Lower lobe of right lung (tissue), 2 donors: ENCODE measurements at regions not wholly inside any gene's neighbourhood (a gene's known extent, or its start where the extent isn't known, plus 50 kb on each side); places are given as distances from the start of the nearest gene placed in this dataset.
A peak's percentile ranks its signal among the peaks of the same experiment; 100 is the strongest.
"Not testable (repeated sequence)": the region's sequence is repeated elsewhere in the genome, so short reads cannot be mapped to it uniquely, and the experiment has no call there.

Source experiments
- ATAC-seq, 2 donors: fragments of 200-7000 bp; cut with Tn5 transposase; one replicate each; pipeline ENCODE4 v1.9.1; 2020 to 2022; ENCODE audit warnings: mild to moderate bottlenecking in 2 of 2, moderate library complexity in 2 of 2
- DNase-seq: peaks from one replicate; pipeline ENCODE4 v3.0.0-alpha.2; 2020
- H3K27ac ChIP-seq: fragments of 200-600 bp; one replicate; pipeline ENCODE4 v1.8.0; 2022
- H3K27me3 ChIP-seq: fragments of 200-600 bp; one replicate; pipeline ENCODE4 v1.8.0; 2022; ENCODE audit warnings: low read depth
- H3K36me3 ChIP-seq: fragments of 200-600 bp; one replicate; pipeline ENCODE4 v1.8.0; 2022; ENCODE audit warnings: mild to moderate bottlenecking
- H3K4me1 ChIP-seq: fragments of 200-600 bp; one replicate; pipeline ENCODE4 v1.8.0; 2022
- H3K4me3 ChIP-seq: fragments of 200-600 bp; one replicate; pipeline ENCODE4 v1.8.0; 2022; ENCODE audit warnings: mild to moderate bottlenecking
- H3K9me3 ChIP-seq: fragments of 200-600 bp; one replicate; pipeline ENCODE4 v1.8.0; 2022
- intact Hi-C: fragments of 100-400 bp; cut with DNase I; formaldehyde crosslinking; loops from one replicate; pipeline ENCODE4 v1.11.0; 2022
- TF ChIP-seq, protein P1 (sequence below): fragments of 200-600 bp; IDR thresholded peaks from one replicate; pipeline ENCODE4 v1.8.0; 2022; ENCODE audit warnings: antibody characterized with exemption, mild to moderate bottlenecking
- donor health status: DM: no; HTN: yes; CAD: no; lungs with severe emphysema.

DNA sequence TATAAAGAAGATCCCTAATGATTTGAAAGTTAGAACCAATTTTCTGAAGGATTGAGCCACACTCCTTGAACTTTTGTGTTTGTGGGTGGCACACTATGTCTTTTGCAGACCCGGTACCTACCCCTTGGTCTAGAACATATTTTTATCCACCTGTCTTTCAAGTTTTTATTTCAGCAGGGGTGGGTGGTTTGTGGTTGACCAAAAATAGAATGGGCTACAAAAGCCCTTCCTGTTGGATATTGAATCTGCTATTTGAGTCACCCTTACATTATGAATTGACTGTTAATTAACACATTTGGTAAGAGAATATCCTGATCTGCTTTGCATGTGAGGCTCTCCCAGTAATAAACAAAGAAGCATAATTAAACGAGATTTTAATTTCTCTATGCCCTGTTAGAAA, 401.2 kb downstream of the POTEH start:
- H3K36me3 ChIP-seq, intact Hi-C loops, H3K4me1 ChIP-seq, H3K4me3 ChIP-seq, H3K9me3 ChIP-seq, ATAC-seq, H3K27me3 ChIP-seq, DNase-seq, H3K27ac ChIP-seq: not testable (repeated sequence)

DNA sequence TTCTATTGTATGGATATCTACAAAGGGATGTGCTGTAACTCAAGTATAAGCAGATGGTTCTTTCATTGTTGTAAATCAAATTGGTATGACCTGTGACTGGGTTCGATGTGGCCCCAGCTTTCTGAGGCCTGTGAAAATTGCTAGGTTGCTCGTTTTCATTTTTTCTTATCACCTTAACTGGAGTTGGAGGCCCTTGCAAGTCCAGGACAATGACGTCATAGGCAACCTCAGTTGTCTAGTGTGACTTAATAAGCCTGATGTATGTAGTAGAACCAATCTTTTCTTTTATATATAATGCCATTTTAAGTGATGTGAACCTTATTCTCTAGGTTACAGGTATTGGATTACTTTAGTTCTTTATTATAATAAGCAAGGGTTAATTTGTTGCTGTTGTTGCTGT, 415.3 kb downstream of the POTEH start:
- H3K27me3 ChIP-seq, H3K4me1 ChIP-seq, H3K36me3 ChIP-seq, DNase-seq, ATAC-seq, H3K4me3 ChIP-seq, H3K27ac ChIP-seq, H3K9me3 ChIP-seq, intact Hi-C loops: not testable (repeated sequence)

DNA sequence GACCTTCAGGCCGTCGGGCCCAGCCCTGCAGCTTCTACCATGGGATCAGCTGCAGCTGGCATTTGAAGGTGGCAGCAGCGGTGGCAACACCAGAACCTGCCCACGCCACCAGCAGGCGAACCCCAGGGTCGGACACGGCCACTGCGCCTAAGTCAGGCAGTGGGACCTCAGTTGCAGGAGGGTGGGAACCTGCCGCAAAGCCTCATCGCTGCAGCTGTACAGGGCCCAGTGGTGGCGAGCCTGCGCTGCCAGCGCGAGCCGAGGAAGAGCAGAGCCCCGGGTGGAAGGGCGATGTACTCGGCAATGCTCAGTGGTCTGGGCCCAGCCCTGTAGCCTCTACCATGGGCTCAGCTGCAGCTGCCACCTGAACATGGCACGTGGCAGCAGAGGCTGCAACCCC, 441.6 kb downstream of the POTEH start:
- H3K36me3 ChIP-seq, H3K27ac ChIP-seq, ATAC-seq, DNase-seq, H3K27me3 ChIP-seq, intact Hi-C loops, H3K9me3 ChIP-seq, H3K4me3 ChIP-seq, H3K4me1 ChIP-seq: not testable (repeated sequence)

DNA sequence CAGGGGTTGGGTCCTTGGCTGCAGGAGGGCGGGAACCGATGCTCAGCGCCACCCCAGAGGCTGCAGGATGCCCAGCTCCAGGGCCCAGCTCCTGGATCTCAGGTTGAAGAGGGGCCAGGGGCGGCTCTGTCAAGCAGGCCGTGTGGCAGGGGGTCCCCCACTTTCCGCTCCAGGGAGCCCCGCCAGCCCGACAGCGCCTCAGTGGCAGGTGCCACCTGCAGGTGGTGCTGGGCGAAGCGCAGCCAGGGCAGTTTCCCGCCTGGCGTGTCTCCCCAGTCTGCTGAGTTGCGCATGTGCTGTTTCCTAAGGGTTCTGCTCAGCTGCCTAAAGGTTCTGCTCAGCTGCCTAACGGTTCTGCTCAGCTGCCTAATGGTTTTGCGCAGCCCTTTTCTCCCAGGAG, 442.1 kb downstream of the POTEH start:
- DNase-seq (no peak), ATAC-seq (no peak)
- H3K36me3 ChIP-seq: no peaks in the 10 kb centered on the region
- intact Hi-C loops: no loop called here
- TF ChIP-seq, protein P1, sequence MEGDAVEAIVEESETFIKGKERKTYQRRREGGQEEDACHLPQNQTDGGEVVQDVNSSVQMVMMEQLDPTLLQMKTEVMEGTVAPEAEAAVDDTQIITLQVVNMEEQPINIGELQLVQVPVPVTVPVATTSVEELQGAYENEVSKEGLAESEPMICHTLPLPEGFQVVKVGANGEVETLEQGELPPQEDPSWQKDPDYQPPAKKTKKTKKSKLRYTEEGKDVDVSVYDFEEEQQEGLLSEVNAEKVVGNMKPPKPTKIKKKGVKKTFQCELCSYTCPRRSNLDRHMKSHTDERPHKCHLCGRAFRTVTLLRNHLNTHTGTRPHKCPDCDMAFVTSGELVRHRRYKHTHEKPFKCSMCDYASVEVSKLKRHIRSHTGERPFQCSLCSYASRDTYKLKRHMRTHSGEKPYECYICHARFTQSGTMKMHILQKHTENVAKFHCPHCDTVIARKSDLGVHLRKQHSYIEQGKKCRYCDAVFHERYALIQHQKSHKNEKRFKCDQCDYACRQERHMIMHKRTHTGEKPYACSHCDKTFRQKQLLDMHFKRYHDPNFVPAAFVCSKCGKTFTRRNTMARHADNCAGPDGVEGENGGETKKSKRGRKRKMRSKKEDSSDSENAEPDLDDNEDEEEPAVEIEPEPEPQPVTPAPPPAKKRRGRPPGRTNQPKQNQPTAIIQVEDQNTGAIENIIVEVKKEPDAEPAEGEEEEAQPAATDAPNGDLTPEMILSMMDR: no peak
- no peaks in the 10 kb centered on the region for H3K9me3 ChIP-seq
- H3K4me3 ChIP-seq: no peak overlapping the region
- no peak overlapping the region for H3K27ac ChIP-seq
- H3K27me3 ChIP-seq: no peaks in the 10 kb centered on the region
- no peaks in the 10 kb centered on the region for H3K4me1 ChIP-seq

DNA sequence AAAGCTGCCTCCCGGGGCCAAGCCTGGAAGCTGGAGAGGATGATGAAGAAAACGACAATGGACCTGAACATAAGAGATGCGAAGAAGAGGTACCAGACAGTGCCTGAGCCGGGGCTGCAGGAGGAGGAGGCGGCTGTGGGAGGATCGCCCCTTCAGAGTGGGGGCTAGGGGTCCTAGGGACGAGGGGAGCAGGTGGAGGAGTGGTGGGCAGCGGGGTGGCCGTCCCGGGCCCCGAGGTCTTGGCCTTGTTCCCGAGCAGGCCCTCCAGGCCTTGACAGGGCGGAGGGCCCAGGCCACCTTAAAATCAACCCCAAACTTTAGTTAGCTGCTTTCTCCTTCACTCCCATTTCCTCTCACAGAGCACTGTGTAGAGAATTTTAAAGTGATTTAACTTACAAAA, 442.8 kb downstream of the POTEH start:
- DNase-seq, H3K4me1 ChIP-seq, ATAC-seq, intact Hi-C loops, H3K27ac ChIP-seq, H3K4me3 ChIP-seq, H3K36me3 ChIP-seq, H3K27me3 ChIP-seq, H3K9me3 ChIP-seq: not testable (repeated sequence)

DNA sequence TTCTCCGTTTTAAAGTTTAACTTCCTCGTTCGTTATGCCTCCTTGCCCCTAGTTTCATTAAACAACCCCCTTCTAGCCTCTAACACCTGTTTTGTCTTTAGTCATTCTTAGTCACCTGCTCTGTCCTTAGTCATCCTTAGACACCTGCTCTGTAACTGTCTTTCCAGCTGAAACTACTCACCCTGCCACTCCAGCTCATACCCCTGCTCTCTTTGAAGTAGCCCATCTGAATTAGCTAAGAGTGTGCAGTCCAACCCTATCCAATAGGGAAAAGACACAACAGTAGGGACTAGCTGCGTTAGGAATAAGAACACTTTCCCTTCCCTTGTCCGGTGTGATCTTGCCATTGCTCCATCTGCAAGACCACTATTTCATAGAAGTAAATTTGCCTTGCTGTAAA, 446.5 kb downstream of the CCT8L2 start:
- H3K9me3 ChIP-seq, H3K4me1 ChIP-seq, ATAC-seq, H3K27ac ChIP-seq, H3K27me3 ChIP-seq, H3K4me3 ChIP-seq, H3K36me3 ChIP-seq, intact Hi-C loops, DNase-seq: not testable (repeated sequence)

DNA sequence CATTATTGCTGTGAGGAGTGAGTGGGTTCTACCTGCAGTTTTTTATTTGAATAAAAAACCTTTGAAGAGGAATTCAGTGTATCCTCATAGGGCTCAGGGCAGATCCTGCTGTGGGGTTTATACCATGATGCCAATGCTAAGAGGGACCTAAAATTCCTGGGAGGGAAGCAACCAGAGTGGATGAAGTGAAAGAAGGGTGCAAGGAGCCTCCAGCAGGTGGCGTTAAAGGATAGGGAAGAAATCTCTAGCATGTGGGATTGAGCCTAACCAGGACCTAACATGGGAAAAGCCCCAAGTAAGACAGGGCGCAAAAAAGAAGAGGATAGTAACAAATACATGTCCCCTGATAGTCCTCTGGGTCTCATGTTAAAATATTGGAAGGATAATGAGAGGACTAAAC, 445.7 kb downstream of the CCT8L2 start:
- DNase-seq, H3K9me3 ChIP-seq, H3K4me1 ChIP-seq, H3K27ac ChIP-seq, H3K4me3 ChIP-seq, intact Hi-C loops, H3K36me3 ChIP-seq, ATAC-seq, H3K27me3 ChIP-seq: not testable (repeated sequence)
- TF ChIP-seq, protein P1: peak; percentile 41

DNA sequence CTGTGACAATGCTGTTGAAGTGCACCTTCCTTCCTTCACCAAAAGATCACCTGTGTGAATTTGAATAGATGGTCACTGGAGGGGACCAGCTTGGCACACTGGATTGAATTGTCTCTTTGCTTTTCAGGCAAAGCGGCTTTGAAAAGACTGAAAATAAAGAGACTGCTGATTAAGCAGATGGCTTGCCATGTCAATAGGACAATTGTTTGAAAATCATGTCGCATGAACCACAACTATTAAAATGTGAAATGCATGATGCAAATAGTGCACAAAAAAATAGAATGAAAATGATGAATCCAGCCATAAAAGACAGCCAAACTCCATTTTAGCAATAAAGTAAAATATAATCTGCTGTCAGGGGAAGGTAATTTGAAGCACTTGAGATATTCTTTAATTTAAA, 415.3 kb downstream of the CCT8L2 start:
- H3K4me1 ChIP-seq, ATAC-seq, H3K27me3 ChIP-seq, H3K36me3 ChIP-seq, H3K27ac ChIP-seq, intact Hi-C loops, H3K9me3 ChIP-seq, H3K4me3 ChIP-seq, DNase-seq: not testable (repeated sequence)

DNA sequence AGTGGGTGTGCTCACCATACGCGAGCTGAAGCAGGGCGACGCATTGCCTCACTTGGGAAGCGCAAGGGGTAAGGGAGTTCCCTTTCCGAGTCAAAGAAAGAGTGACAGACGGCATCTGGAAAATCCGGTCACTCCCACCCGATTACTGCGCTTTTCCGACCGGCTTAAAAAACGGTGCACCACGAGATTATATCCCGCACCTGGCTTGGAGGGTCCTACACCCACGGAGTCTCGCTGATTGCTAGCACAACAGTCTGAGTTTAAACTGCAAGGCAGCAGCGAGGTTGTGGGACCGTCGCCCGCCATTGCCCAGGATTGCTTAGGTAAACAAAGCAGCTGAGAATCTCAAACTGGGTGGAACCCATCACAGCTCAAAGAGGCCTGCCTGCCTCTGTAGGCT, 408.7 kb downstream of the CCT8L2 start:
- ATAC-seq, H3K4me1 ChIP-seq, DNase-seq, H3K27ac ChIP-seq, H3K27me3 ChIP-seq, H3K36me3 ChIP-seq, intact Hi-C loops, H3K9me3 ChIP-seq, H3K4me3 ChIP-seq: not testable (repeated sequence)
